Fibroblast of the aortic adventitia (primary cell): ENCODE measurements at regions not wholly inside any gene's neighbourhood (a gene's known extent, or its start where the extent isn't known, plus 50 kb on each side); places are given as distances from the start of the nearest gene placed in this dataset.

Source experiments
- DNase-seq: peaks from one replicate; pipeline ENCODE4 v3.0.0-alpha.2; 2010; ENCODE audit warnings: low read depth
- H3K4me3 ChIP-seq: 2 replicates; pipeline ENCODE4 v1.5.1; 2011; ENCODE audit warnings: low read depth, mild to moderate bottlenecking, control low read depth, low read length, moderate library complexity
- CTCF ChIP-seq: IDR thresholded peaks from 2 replicates; pipeline ENCODE4 v1.5.1; 2011; ENCODE audit warnings: mild to moderate bottlenecking, low read length, control low read depth, inconsistent platforms; ENCODE audit not compliant: insufficient read depth

GRCh38 chr3:177611752-177612334 lies 414.6 kb upstream of the TBL1XR1 start:
- no peak overlapping the region for H3K4me3 ChIP-seq
- DNase-seq: no peak
- TF ChIP-seq CTCF: no peak

GRCh38 chr3:177613901-177614300 lies 416.6 kb upstream of the TBL1XR1 start:
- DNase-seq: no peak
- no peak overlapping the region for H3K4me3 ChIP-seq
- TF ChIP-seq CTCF: no peak

GRCh38 chr3:177615015-177615414 lies 417.7 kb upstream of the TBL1XR1 start:
- H3K4me3 ChIP-seq: no peak overlapping the region
- DNase-seq: peak; percentile 97
- no peak for TF ChIP-seq CTCF

- no peak overlapping the region for H3K4me3 ChIP-seq
- peak; percentile 92 for DNase-seq
- TF ChIP-seq CTCF: no peak
Measured at GRCh38 chr3:177618873-177619733, 421.8 kb upstream of the TBL1XR1 start.

GRCh38 chr3:177620073-177620472 lies 422.8 kb upstream of the TBL1XR1 start:
- no peak for DNase-seq
- TF ChIP-seq CTCF: no peak
- no peak overlapping the region for H3K4me3 ChIP-seq

GRCh38 chr3:177622520-177622919 lies 425.2 kb upstream of the TBL1XR1 start:
- no peak for TF ChIP-seq CTCF
- H3K4me3 ChIP-seq: no peak overlapping the region
- no peak for DNase-seq
